HK-2 (cell line): ENCODE measurements at regions not wholly inside any gene's neighbourhood (a gene's known extent, or its start where the extent isn't known, plus 50 kb on each side); places are given as distances from the start of the nearest gene placed in this dataset.

Experiments
- DNase-seq: peaks from one replicate; pipeline ENCODE4 v3.0.0-alpha.2; 2018; ENCODE audit not compliant: unreplicated experiment

GRCh38 chr3:126266850-126267168 is 86.4 kb upstream of the ALDH1L1 start:
- no peak for DNase-seq

- no peak for DNase-seq
These were observed 86.0 kb upstream of the ALDH1L1 start for GRCh38 chr3:126266291-126266840.

GRCh38 chr3:126264952-126265351 is 84.6 kb upstream of the ALDH1L1 start:
- no peak for DNase-seq

- DNase-seq = no peak
These were observed 84.0 kb upstream of the ALDH1L1 start for GRCh38 chr3:126264381-126264780.

- no peak for DNase-seq
These were observed 83.6 kb upstream of the ALDH1L1 start for GRCh38 chr3:126263971-126264370.

- DNase-seq = no peak
These were observed 83.2 kb upstream of the ALDH1L1 start for GRCh38 chr3:126263539-126263938.

- DNase-seq = no peak
These were observed 81.8 kb upstream of the ALDH1L1 start for GRCh38 chr3:126262227-126262626.

- no peak for DNase-seq
These were observed 80.7 kb upstream of the ALDH1L1 start for GRCh38 chr3:126261037-126261436.

GRCh38 chr3:126259411-126260391 is 79.3 kb upstream of the ALDH1L1 start:
- DNase-seq = no peak

- no peak for DNase-seq
These were observed 78.3 kb upstream of the ALDH1L1 start for GRCh38 chr3:126258670-126259069.

- no peak for DNase-seq
These were observed 77.6 kb upstream of the ALDH1L1 start for GRCh38 chr3:126257984-126258383.

- no peak for DNase-seq
These were observed 76.8 kb upstream of the ALDH1L1 start for GRCh38 chr3:126257174-126257573.

GRCh38 chr3:126256251-126256650 is 75.9 kb upstream of the ALDH1L1 start:
- no peak for DNase-seq

- no peak for DNase-seq
These were observed 72.7 kb upstream of the ALDH1L1 start for GRCh38 chr3:126253072-126253471.

- DNase-seq = no peak
These were observed 72.0 kb upstream of the ALDH1L1 start for GRCh38 chr3:126252373-126252772.

GRCh38 chr3:126245811-126246727 is 65.7 kb upstream of the ALDH1L1 start:
- DNase-seq = no peak
